ENCODE measurements at regions not wholly inside any gene's neighbourhood (a gene's known extent, or its start where the extent isn't known, plus 50 kb on each side); places are given as distances from the start of the nearest gene placed in this dataset.

- Mint-ChIP-seq H3K4me1 (peaks cover 5% of the 10 kb centered on the region), H3K27ac (no peak overlapping the region), H3K27me3 (ENCODE audit: insufficient read depth, low read depth, poor library complexity) (no peaks in the 10 kb centered on the region), H3K36me3 (ENCODE audit: low read depth) (no peaks in the 10 kb centered on the region), H3K4me3 (no peak overlapping the region), H3K9me3 (no peaks in the 10 kb centered on the region)
- no peaks in the 10 kb centered on the region for H4K20me1 ChIP-seq (replicated peaks; ENCODE audit: insufficient read depth)
- ATAC-seq = no peak
- no peaks in the 10 kb centered on the region for H3F3A ChIP-seq (replicated peaks; ENCODE audit: low read depth)
- H3K36me3 ChIP-seq (ENCODE audit: insufficient read depth) = no peaks in the 10 kb centered on the region
- H3K27ac ChIP-seq (ENCODE audit: low read depth) = no peak overlapping the region
- H3K79me2 ChIP-seq (replicated peaks; ENCODE audit: insufficient read depth) = no peaks in the 10 kb centered on the region
- no peaks in the 10 kb centered on the region for H3K9me2 ChIP-seq (ENCODE audit: insufficient read depth)
- 0 out of 2 replicates have a peak, but pooled peaks cover 5% of the 10 kb centered on the region for H3K4me1 ChIP-seq (ENCODE audit: insufficient read depth)
- H3K4me2 ChIP-seq = no peak overlapping the region
- no peaks in the 10 kb centered on the region for H3K27me3 ChIP-seq (ENCODE audit: insufficient read depth)
- DNase-seq (ENCODE audit: low spot score) = no peak
- H2AFZ ChIP-seq = no peak overlapping the region
- H3K4me3 ChIP-seq = no peak overlapping the region
- no peak for TF ChIP-seq REST (IDR thresholded peaks at IDR 0.05; ENCODE audit: unreplicated experiment)
- TF ChIP-seq POLR2AphosphoS5 (IDR thresholded peaks at IDR 0.05; ENCODE audit: low read depth) = no peak
- no peak for TF ChIP-seq ZNF331 (CRISPR knock-in tag; IDR thresholded peaks at IDR 0.05; ENCODE audit: low read depth)
- TF ChIP-seq ZNF462 (CRISPR knock-in tag; IDR thresholded peaks at IDR 0.05) = no peak
- no peak for TF ChIP-seq CREB1 (CRISPR knock-in tag; IDR thresholded peaks at IDR 0.05; ENCODE audit: low read depth)
- TF ChIP-seq NANOG (IDR thresholded peaks at IDR 0.05; ENCODE audit: borderline replicate concordance) = no peak
- TF ChIP-seq ZNF114 (CRISPR knock-in tag; IDR thresholded peaks at IDR 0.05) = no peak
- TF ChIP-seq ETS1 (IDR thresholded peaks at IDR 0.05) = no peak
Measured at GRCh38 chr10:107422681-107423080, 258.2 kb upstream of the SORCS1 start.

All from GM23338 (cell line).